GM12873 (cell line): ENCODE measurements at regions not wholly inside any gene's neighbourhood (a gene's known extent, or its start where the extent isn't known, plus 50 kb on each side); places are given as distances from the start of the nearest gene placed in this dataset.

ENCODE experiments used
- CTCF ChIP-seq: IDR thresholded peaks from 2 replicates; pipeline ENCODE4 v1.5.1; 2012; ENCODE audit warnings: low read depth, mild to moderate bottlenecking, moderate library complexity, low read length, control low read depth; ENCODE audit not compliant: insufficient read depth; ENCODE audit errors: missing control alignments

- TF ChIP-seq CTCF, result peak; percentile 2
These were observed 188.9 kb downstream of the TFAP2C start for GRCh38 chr20:56817780-56818675.

DNA sequence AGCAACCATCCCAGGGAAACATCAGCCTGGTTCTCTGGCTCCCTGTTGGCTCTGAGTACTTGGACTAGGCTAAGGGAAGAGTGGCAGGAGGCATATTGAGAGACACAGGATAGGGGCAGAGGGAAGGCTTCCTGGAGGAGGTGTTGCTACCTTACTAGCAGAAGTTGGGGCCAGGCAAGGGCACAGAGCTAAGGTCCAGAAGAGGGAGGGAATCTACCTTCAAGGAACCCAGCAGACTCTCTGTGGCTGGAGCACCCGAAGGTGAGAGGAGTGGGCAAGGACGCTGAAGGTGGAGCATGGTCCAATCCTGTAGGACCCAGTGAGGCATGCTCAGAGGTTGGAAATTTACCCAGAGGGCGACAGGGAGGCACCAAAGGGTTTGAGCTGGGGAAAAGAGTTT is 191.9 kb downstream of the TFAP2C start:
- no peak for TF ChIP-seq CTCF

DNA sequence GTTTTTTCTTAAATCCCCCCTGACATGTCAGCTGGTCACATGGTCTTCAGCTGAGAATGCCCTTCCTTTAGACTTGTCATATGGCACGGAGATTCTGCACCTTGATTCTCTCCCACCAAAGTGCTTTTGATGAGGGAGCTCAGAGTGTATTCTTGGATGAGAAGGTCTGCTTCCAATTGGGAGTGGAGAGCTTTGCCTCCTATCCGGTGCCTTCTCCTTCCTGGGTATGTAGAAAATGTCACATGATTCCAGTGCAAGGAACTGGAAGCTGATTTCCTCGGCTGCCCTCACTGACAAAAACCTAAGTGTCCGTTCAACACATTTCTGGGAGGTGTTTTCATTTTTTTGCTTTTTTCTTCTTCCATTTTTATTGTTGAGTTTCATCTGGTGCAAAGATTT is 197.2 kb downstream of the TFAP2C start:
- TF ChIP-seq CTCF, result no peak

DNA sequence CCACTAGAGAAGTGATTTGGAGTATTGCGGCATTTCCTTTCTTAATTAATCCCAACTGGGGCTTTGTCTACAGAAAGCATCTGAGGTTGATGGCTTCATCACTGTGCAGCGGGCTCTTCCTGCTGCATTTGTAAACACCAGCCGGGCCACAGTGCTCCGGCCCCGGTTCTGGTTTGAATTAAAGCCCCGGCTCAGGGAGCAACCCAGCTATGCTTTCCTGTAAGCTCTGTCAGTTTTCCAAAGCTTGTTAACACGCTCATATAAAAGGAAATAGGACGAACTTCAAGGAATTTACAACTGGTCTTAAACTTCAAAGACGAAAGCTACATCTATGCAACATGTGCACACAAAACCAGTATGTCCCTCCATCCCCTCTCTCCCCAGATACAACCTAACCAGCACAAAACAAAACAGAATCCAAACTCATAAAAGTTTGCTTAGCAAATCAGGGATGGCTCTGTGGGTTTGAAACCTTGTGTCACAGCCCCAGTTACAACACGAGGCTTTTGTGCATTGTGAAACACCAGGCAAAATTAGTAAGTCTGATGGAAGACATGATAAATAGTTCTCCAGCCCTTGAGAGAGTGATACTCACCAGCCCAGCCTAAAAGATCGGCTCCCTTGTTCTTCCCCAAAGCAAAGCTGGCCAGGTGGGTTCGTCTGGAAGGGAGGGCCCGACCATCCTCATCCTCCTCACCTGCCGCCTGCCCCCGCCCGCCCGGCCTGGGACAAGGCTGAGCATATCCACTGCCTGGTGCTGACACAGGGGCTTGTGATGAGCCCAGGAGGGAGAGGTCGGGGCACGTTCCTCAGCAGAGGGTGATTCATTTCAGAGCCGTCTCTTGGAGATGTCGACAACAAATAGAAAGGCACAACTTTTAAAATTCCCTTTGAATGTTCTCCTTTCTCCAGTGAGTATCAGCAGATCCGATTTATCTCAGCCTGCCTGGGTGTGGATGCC is 197.9 kb downstream of the TFAP2C start:
- TF ChIP-seq CTCF, result no peak

DNA sequence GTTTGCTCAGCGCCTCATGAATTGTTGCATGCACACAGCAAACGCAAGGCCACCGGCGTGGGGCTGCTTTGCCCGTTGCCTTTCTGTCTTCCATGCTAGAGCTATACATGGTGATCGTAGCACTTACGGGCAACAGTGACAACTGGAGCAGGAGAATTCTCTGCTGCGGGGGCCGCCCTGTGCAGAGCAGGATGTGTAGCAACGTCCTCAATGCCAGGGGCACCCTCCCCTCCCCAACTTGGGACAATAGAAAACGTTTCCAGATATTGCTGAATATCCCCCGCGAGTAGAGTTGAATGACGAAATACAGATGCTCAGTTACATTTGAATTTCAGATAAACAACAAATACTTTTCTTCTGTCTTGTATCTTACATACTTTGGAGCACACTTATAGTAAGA is 198.7 kb downstream of the TFAP2C start:
- TF ChIP-seq CTCF, result no peak

DNA sequence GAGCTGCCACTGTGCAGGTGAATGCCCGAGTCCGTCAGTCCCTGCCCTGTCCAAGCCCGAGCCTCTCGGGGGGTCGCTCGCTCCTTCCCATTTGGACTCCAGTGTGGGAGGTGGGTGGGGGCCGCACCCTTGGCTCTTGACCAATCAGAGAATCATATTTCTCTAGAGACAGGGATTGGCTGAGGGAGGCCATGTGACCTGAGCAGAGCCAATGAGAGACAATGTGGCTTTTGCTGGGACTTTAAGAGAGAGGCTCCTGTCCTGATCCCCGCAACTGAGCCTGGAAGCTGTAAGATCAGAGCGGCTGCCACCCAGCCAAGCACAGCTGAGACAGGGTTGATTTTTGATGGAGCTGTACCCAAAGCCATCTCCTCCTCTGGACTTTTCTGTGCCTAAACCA is 199.3 kb downstream of the TFAP2C start:
- TF ChIP-seq CTCF, result no peak
